ENCODE measurements at regions not wholly inside any gene's neighbourhood (a gene's known extent, or its start where the extent isn't known, plus 50 kb on each side); places are given as distances from the start of the nearest gene placed in this dataset.
A peak's percentile ranks its signal among the peaks of the same experiment; 100 is the strongest.

- no peaks in the 10 kb centered on the region for H3K9me3 Mint-ChIP-seq
- H3K27me3 Mint-ChIP-seq (ENCODE audit: low read depth, poor library complexity): peaks cover 3% of the 10 kb centered on the region
- H3K4me1 Mint-ChIP-seq: peaks cover 88% of the 10 kb centered on the region
- no peaks in the 10 kb centered on the region for H3K36me3 Mint-ChIP-seq (ENCODE audit: low read depth)
- DNase-seq: no peak
- no peak overlapping the region for H3K27ac Mint-ChIP-seq
- H3K4me3 Mint-ChIP-seq: no peak overlapping the region
- no peak for TF ChIP-seq CTCF (IDR thresholded peaks at IDR 0.05)
Observed at GRCh38 chr2:176395273-176395854, 126.1 kb downstream of the MTX2 start.

DNA sequence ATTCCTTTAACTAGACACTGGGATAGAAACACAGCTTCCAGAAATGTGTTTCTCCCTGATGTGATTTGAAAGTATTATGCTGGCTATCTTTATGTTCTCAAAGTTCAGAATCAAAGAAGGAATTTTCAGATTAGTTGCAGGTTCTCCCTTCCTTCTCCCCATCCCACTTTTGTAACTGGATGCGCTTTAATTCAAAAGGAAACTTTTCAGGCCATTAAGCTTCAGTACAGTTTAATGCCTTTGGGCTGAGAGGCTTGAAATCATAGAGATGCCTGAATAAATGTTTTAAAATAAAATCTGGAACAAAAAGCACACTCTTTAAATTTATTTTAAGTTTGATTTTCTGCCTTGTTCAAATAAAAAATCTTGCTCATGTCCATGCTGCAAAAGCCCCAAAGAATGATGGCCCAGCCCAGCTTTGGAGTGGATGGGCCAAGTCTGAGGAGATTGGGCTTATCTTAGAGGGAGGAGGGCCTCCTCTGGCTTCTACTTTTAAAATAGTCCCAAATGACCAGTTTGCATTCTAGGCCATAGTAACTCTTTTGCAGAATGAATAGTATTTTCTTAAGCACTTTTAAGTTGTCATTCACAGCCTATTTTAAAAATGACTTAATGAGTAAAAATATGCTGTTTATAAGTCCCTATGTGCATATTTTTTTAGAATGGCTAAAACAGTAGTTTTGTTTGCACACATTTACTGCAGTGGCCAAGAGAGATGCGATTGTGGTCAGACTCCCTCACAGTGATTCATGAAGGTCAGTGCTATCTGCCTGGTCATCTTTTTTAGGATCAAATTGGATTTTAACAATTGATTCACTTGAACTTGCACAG is 129.2 kb downstream of the MTX2 start:
- peak overlapping the region; percentile 86 for H3K27ac Mint-ChIP-seq
- H3K9me3 Mint-ChIP-seq: no peaks in the 10 kb centered on the region
- H3K27me3 Mint-ChIP-seq (ENCODE audit: low read depth, poor library complexity): peaks cover 3% of the 10 kb centered on the region
- H3K36me3 Mint-ChIP-seq (ENCODE audit: low read depth): no peaks in the 10 kb centered on the region
- no peak for TF ChIP-seq CTCF (IDR thresholded peaks at IDR 0.05)
- H3K4me1 Mint-ChIP-seq: peaks cover 61% of the 10 kb centered on the region
- DNase-seq: no peak
- no peak overlapping the region for H3K4me3 Mint-ChIP-seq

- DNase-seq: no peak
- H3K4me3 Mint-ChIP-seq: no peak overlapping the region
Observed at GRCh38 chr2:176399074-176399598, 129.9 kb downstream of the MTX2 start.

DNA sequence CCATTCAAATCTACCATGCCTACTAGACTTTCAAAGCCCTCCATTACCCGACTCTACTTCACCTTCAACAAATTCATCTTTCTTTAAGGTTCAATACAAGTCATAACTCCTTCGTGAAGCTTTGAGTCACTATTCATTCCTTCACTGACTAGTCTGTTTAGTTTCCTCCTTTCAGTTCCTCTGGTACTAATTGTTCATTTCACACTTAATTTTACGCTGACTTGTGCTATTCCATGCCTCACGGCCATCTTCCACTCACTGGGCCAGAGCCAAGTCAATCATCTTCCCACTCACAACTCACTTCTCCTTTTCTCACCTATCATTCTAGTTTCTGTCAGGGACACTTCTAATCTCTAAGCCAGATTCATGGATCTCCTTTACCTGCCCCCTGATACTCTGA is 136.2 kb downstream of the MTX2 start:
- DNase-seq: no peak
- no peaks in the 10 kb centered on the region for H3K9me3 Mint-ChIP-seq
- H3K36me3 Mint-ChIP-seq (ENCODE audit: low read depth): no peaks in the 10 kb centered on the region
- no peak overlapping the region for H3K27ac Mint-ChIP-seq
- TF ChIP-seq CTCF (IDR thresholded peaks at IDR 0.05): no peak
- H3K4me3 Mint-ChIP-seq: no peak overlapping the region
- peaks cover 35% of the 10 kb centered on the region for H3K4me1 Mint-ChIP-seq
- H3K27me3 Mint-ChIP-seq (ENCODE audit: low read depth, poor library complexity): no peaks in the 10 kb centered on the region

More at GRCh38 chr2:176399074-176399598, 129.9 kb downstream of the MTX2 start:
- peaks cover 3% of the 10 kb centered on the region for H3K27me3 Mint-ChIP-seq (ENCODE audit: low read depth, poor library complexity)
- H3K4me1 Mint-ChIP-seq: peaks cover 59% of the 10 kb centered on the region
- no peak overlapping the region for H3K27ac Mint-ChIP-seq
- TF ChIP-seq CTCF (IDR thresholded peaks at IDR 0.05): no peak
- no peaks in the 10 kb centered on the region for H3K9me3 Mint-ChIP-seq
- no peaks in the 10 kb centered on the region for H3K36me3 Mint-ChIP-seq (ENCODE audit: low read depth)

- Mint-ChIP-seq H3K9me3 (no peaks in the 10 kb centered on the region), H3K4me1 (peaks cover 33% of the 10 kb centered on the region), H3K4me3 (peak overlapping the region; percentile 28), H3K27me3 (ENCODE audit: low read depth, poor library complexity) (no peaks in the 10 kb centered on the region), H3K36me3 (ENCODE audit: low read depth) (no peaks in the 10 kb centered on the region), H3K27ac (peak overlapping the region; percentile 86)
- DNase-seq: peak; percentile 37
- no peak for TF ChIP-seq CTCF (IDR thresholded peaks at IDR 0.05)
Observed at GRCh38 chr2:176407706-176408105, 138.5 kb downstream of the MTX2 start.
